ENCODE measurements at regions not wholly inside any gene's neighbourhood (a gene's known extent, or its start where the extent isn't known, plus 50 kb on each side); places are given as distances from the start of the nearest gene placed in this dataset.

DNA sequence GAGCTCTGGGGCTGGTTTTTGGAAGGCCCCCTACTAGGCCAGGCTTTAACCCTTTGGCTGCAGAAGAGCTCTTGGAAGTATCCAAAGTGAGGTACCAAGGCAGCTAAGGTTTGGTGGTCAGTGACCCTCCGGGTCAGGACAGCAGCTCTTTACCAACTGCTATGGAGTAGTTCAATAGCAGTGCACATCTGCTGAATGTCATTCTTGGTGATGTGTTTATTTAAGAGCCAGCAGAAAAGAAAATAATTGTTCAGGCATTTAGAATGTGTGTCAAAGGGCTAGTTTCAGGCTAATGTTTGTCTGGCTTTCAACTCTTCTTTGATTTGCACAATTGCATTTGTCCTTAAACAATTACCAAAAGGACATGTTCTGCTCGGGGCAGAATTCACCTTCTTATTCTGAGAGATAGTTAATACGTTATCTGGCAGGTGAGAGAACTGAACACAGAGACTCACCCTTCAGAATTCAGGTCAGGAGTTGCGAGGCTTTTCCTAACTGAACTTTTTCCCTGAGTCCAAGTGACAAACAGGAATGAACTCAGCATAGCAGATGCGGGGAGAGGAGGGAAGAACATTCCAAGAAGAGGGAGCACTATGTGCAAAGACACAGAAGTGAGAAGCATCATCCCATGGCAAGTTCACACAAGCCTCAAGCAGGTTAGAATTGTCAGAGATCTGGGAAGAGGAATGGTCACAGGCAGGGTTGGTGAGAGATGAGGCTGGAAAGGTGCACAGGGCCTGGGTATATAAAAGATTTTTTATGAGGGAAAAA is 556.7 kb upstream of the TLE4 start:
- peaks cover 6% of the 10 kb centered on the region for H3K9me3 Mint-ChIP-seq
- no peak overlapping the region for H3K27ac Mint-ChIP-seq (ENCODE audit: low read depth)
- H3K36me3 Mint-ChIP-seq (ENCODE audit: insufficient read depth): no peaks in the 10 kb centered on the region
- ATAC-seq (replicated peaks; ENCODE audit: extremely low read depth, poor library complexity, severe bottlenecking) (no peak), DNase-seq (ENCODE audit: low spot score in 2 of 2) (no peak)
- H3K4me3 Mint-ChIP-seq: no peak overlapping the region
- H3K27me3 Mint-ChIP-seq: no peaks in the 10 kb centered on the region
- no peaks in the 10 kb centered on the region for H3K4me1 Mint-ChIP-seq

GRCh38 chr9:79015951-79016350 is 555.8 kb upstream of the TLE4 start:
- Mint-ChIP-seq H3K27me3 (no peaks in the 10 kb centered on the region), H3K27ac (ENCODE audit: low read depth) (no peak overlapping the region), H3K4me1 (no peaks in the 10 kb centered on the region), H3K9me3 (peaks cover 6% of the 10 kb centered on the region), H3K4me3 (no peak overlapping the region), H3K36me3 (ENCODE audit: insufficient read depth) (no peaks in the 10 kb centered on the region)
- ATAC-seq (replicated peaks; ENCODE audit: extremely low read depth, poor library complexity, severe bottlenecking) (no peak), DNase-seq (ENCODE audit: low spot score in 2 of 2) (no peak)

GRCh38 chr9:79020276-79020675 is 551.5 kb upstream of the TLE4 start:
- Mint-ChIP-seq H3K4me1 (no peaks in the 10 kb centered on the region), H3K27me3 (no peaks in the 10 kb centered on the region), H3K27ac (ENCODE audit: low read depth) (no peak overlapping the region), H3K4me3 (no peak overlapping the region), H3K9me3 (no peaks in the 10 kb centered on the region), H3K36me3 (ENCODE audit: insufficient read depth) (no peaks in the 10 kb centered on the region)
- ATAC-seq (replicated peaks; ENCODE audit: extremely low read depth, poor library complexity, severe bottlenecking): no peak
- no peak for DNase-seq (ENCODE audit: low spot score in 2 of 2)

GRCh38 chr9:79021084-79021483 is 550.7 kb upstream of the TLE4 start:
- H3K27ac Mint-ChIP-seq (ENCODE audit: low read depth): no peak overlapping the region
- H3K27me3 Mint-ChIP-seq: no peaks in the 10 kb centered on the region
- H3K4me3 Mint-ChIP-seq: no peak overlapping the region

GRCh38 chr9:79023134-79023580 is 548.6 kb upstream of the TLE4 start:
- no peak for ATAC-seq (replicated peaks; ENCODE audit: extremely low read depth, poor library complexity, severe bottlenecking)
- Mint-ChIP-seq H3K4me3 (no peak overlapping the region), H3K27me3 (no peaks in the 10 kb centered on the region), H3K4me1 (no peaks in the 10 kb centered on the region), H3K36me3 (ENCODE audit: insufficient read depth) (no peaks in the 10 kb centered on the region), H3K9me3 (peaks cover 4% of the 10 kb centered on the region), H3K27ac (ENCODE audit: low read depth) (no peak overlapping the region)
- DNase-seq (ENCODE audit: low spot score in 2 of 2): no peak

More at GRCh38 chr9:79021084-79021483, 550.7 kb upstream of the TLE4 start:
- no peaks in the 10 kb centered on the region for H3K36me3 Mint-ChIP-seq (ENCODE audit: insufficient read depth)
- DNase-seq (ENCODE audit: low spot score in 2 of 2) (no peak), ATAC-seq (replicated peaks; ENCODE audit: extremely low read depth, poor library complexity, severe bottlenecking) (no peak)
- no peaks in the 10 kb centered on the region for H3K4me1 Mint-ChIP-seq
- peaks cover under 1% of the 10 kb centered on the region for H3K9me3 Mint-ChIP-seq

- Mint-ChIP-seq H3K4me3 (no peak overlapping the region), H3K36me3 (ENCODE audit: insufficient read depth) (no peaks in the 10 kb centered on the region), H3K9me3 (peaks cover 7% of the 10 kb centered on the region), H3K4me1 (no peaks in the 10 kb centered on the region), H3K27ac (ENCODE audit: low read depth) (no peak overlapping the region), H3K27me3 (no peaks in the 10 kb centered on the region)
- DNase-seq (ENCODE audit: low spot score in 2 of 2) (no peak), ATAC-seq (replicated peaks; ENCODE audit: extremely low read depth, poor library complexity, severe bottlenecking) (no peak)
Observed at GRCh38 chr9:79026316-79026715, 545.4 kb upstream of the TLE4 start.

GRCh38 chr9:79028101-79028500 is 543.7 kb upstream of the TLE4 start:
- DNase-seq (ENCODE audit: low spot score in 2 of 2) (no peak), ATAC-seq (replicated peaks; ENCODE audit: extremely low read depth, poor library complexity, severe bottlenecking) (no peak)
- H3K9me3 Mint-ChIP-seq: peaks cover 12% of the 10 kb centered on the region
- no peaks in the 10 kb centered on the region for H3K4me1 Mint-ChIP-seq
- no peak overlapping the region for H3K27ac Mint-ChIP-seq (ENCODE audit: low read depth)
- no peaks in the 10 kb centered on the region for H3K36me3 Mint-ChIP-seq (ENCODE audit: insufficient read depth)
- no peaks in the 10 kb centered on the region for H3K27me3 Mint-ChIP-seq
- H3K4me3 Mint-ChIP-seq: no peak overlapping the region

DNA sequence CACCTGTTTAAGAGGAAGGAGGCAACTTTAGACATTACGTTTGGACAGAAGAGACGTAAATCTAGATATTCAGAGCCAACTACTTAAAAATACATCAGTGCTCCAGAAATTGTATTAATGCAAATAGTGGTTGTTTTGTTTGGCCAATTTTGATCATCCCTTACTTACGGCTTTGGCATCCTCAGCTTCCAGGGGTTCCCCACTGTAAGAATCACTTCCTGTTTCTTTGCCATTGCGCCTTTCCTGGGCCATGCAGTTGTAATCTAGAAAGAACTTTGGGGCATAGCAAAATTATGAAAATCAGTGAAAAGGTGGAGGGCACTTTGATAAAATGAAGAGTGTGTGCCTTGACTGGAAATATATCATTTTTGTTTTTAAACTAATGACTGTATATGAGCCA is 537.2 kb upstream of the TLE4 start:
- H3K4me3 Mint-ChIP-seq: no peak overlapping the region
- no peak overlapping the region for H3K27ac Mint-ChIP-seq (ENCODE audit: low read depth)
- DNase-seq (ENCODE audit: low spot score in 2 of 2) (no peak), ATAC-seq (replicated peaks; ENCODE audit: extremely low read depth, poor library complexity, severe bottlenecking) (no peak)
- H3K27me3 Mint-ChIP-seq: no peaks in the 10 kb centered on the region
- no peaks in the 10 kb centered on the region for H3K4me1 Mint-ChIP-seq
- peaks cover 13% of the 10 kb centered on the region for H3K9me3 Mint-ChIP-seq
- peaks cover 2% of the 10 kb centered on the region for H3K36me3 Mint-ChIP-seq (ENCODE audit: insufficient read depth)

- no peaks in the 10 kb centered on the region for H3K27me3 Mint-ChIP-seq
- ATAC-seq (replicated peaks; ENCODE audit: extremely low read depth, poor library complexity, severe bottlenecking) (no peak), DNase-seq (ENCODE audit: low spot score in 2 of 2) (no peak)
- no peak overlapping the region for H3K27ac Mint-ChIP-seq (ENCODE audit: low read depth)
- peaks cover 2% of the 10 kb centered on the region for H3K36me3 Mint-ChIP-seq (ENCODE audit: insufficient read depth)
- no peak overlapping the region for H3K4me3 Mint-ChIP-seq
- no peaks in the 10 kb centered on the region for H3K4me1 Mint-ChIP-seq
- peaks cover 6% of the 10 kb centered on the region for H3K9me3 Mint-ChIP-seq
Observed at GRCh38 chr9:79037338-79037737, 534.4 kb upstream of the TLE4 start.

DNA sequence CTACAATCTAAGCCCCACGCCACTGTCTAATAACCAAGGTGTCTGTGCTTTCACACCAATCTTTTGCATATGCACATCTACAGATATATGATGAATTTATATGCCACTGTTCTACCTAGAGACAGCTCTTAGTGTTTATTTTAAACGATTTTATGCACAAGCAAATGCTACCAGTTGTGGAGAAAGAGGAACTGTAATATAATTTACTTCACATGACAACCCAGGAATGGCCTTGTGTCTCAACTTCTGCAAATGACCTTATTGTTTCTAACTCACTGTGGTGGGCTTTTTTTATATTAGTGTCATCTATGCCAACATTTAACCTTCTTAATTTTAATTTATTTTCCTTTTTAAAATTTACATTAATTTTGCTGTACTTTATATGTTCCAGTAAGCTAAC is 531.1 kb upstream of the TLE4 start:
- H3K9me3 Mint-ChIP-seq: peaks cover 6% of the 10 kb centered on the region
- no peaks in the 10 kb centered on the region for H3K36me3 Mint-ChIP-seq (ENCODE audit: insufficient read depth)
- ATAC-seq (replicated peaks; ENCODE audit: extremely low read depth, poor library complexity, severe bottlenecking) (no peak), DNase-seq (ENCODE audit: low spot score in 2 of 2) (no peak)
- H3K4me3 Mint-ChIP-seq: no peak overlapping the region
- H3K27ac Mint-ChIP-seq (ENCODE audit: low read depth): no peak overlapping the region
- no peaks in the 10 kb centered on the region for H3K27me3 Mint-ChIP-seq
- no peaks in the 10 kb centered on the region for H3K4me1 Mint-ChIP-seq

- no peak overlapping the region for H3K27ac Mint-ChIP-seq (ENCODE audit: low read depth)
Observed at GRCh38 chr9:79041266-79041665, 530.5 kb upstream of the TLE4 start.

GRCh38 chr9:79043916-79044315 is 527.8 kb upstream of the TLE4 start:
- no peak for DNase-seq (ENCODE audit: low spot score in 2 of 2)
- Mint-ChIP-seq H3K27me3 (no peaks in the 10 kb centered on the region), H3K4me1 (no peaks in the 10 kb centered on the region), H3K9me3 (peaks cover 5% of the 10 kb centered on the region), H3K27ac (ENCODE audit: low read depth) (no peak overlapping the region), H3K36me3 (ENCODE audit: insufficient read depth) (no peaks in the 10 kb centered on the region), H3K4me3 (no peak overlapping the region)
- ATAC-seq (replicated peaks; ENCODE audit: extremely low read depth, poor library complexity, severe bottlenecking): no peak

More at GRCh38 chr9:79041266-79041665, 530.5 kb upstream of the TLE4 start:
- no peaks in the 10 kb centered on the region for H3K36me3 Mint-ChIP-seq (ENCODE audit: insufficient read depth)
- peaks cover 6% of the 10 kb centered on the region for H3K9me3 Mint-ChIP-seq
- H3K4me3 Mint-ChIP-seq: no peak overlapping the region
- no peaks in the 10 kb centered on the region for H3K27me3 Mint-ChIP-seq
- no peaks in the 10 kb centered on the region for H3K4me1 Mint-ChIP-seq
- DNase-seq (ENCODE audit: low spot score in 2 of 2): no peak
- ATAC-seq (replicated peaks; ENCODE audit: extremely low read depth, poor library complexity, severe bottlenecking): no peak

GRCh38 chr9:79046401-79046800 is 525.4 kb upstream of the TLE4 start:
- no peaks in the 10 kb centered on the region for H3K9me3 Mint-ChIP-seq
- no peak overlapping the region for H3K27ac Mint-ChIP-seq (ENCODE audit: low read depth)
- no peak overlapping the region for H3K4me3 Mint-ChIP-seq
- H3K36me3 Mint-ChIP-seq (ENCODE audit: insufficient read depth): no peaks in the 10 kb centered on the region
- H3K27me3 Mint-ChIP-seq: no peaks in the 10 kb centered on the region
- H3K4me1 Mint-ChIP-seq: no peaks in the 10 kb centered on the region
- ATAC-seq (replicated peaks; ENCODE audit: extremely low read depth, poor library complexity, severe bottlenecking) (no peak), DNase-seq (ENCODE audit: low spot score in 2 of 2) (no peak)
